Hepatocyte (in vitro differentiated cells): ENCODE measurements at regions not wholly inside any gene's neighbourhood (a gene's known extent, or its start where the extent isn't known, plus 50 kb on each side); places are given as distances from the start of the nearest gene placed in this dataset.

Source experiments
- DNase-seq: peaks from one replicate; pipeline ENCODE4 v3.0.0-alpha.2; 2016; ENCODE audit warnings: low spot score
- H2AFZ ChIP-seq: fragments of 200-600 bp; sonication (generic); 2 replicates; pipeline ENCODE4 v1.6.0; 2016; ENCODE audit warnings: antibody characterized with exemption, mild to moderate bottlenecking
- H3K27ac ChIP-seq: fragments of 200-600 bp; sonication (generic); 2 replicates; pipeline ENCODE4 v1.5.1; 2016; ENCODE audit warnings: mild to moderate bottlenecking
- H3K27me3 ChIP-seq: fragments of 200-600 bp; sonication (generic); 2 replicates; pipeline ENCODE4 v1.6.1; 2016
- H3K36me3 ChIP-seq: fragments of 200-600 bp; sonication (generic); replicated peaks from 2 replicates; pipeline ENCODE4 v1.5.1; 2016; ENCODE audit warnings: low read depth; ENCODE audit not compliant: insufficient read depth
- H3K4me1 ChIP-seq: fragments of 200-600 bp; sonication (generic); 2 replicates; pipeline ENCODE4 v1.5.1; 2016; ENCODE audit warnings: mild to moderate bottlenecking, moderate library complexity; ENCODE audit not compliant: insufficient read depth
- H3K4me2 ChIP-seq: fragments of 200-600 bp; sonication (generic); 2 replicates; pipeline ENCODE4 v1.6.0; 2016
- H3K4me3 ChIP-seq: fragments of 200-600 bp; sonication (generic); 2 replicates; pipeline ENCODE4 v1.5.1; 2016; ENCODE audit warnings: mild to moderate bottlenecking
- H3K79me2 ChIP-seq: fragments of 200-600 bp; sonication (generic); 2 replicates; pipeline ENCODE4 v1.6.0; 2017; ENCODE audit warnings: mild to moderate bottlenecking
- H3K9me2 ChIP-seq: fragments of 200-600 bp; sonication (generic); replicated peaks from 2 replicates; pipeline ENCODE4 v1.6.0; 2017; ENCODE audit warnings: mild to moderate bottlenecking; ENCODE audit not compliant: insufficient read depth
- H3K9me3 ChIP-seq: fragments of 200-600 bp; sonication (generic); 2 replicates; pipeline ENCODE4 v1.5.1; 2016; ENCODE audit warnings: low read depth, mild to moderate bottlenecking
- H4K20me1 ChIP-seq: fragments of 200-600 bp; sonication (generic); 2 replicates; pipeline ENCODE4 v1.6.0; 2016; ENCODE audit warnings: mild to moderate bottlenecking; ENCODE audit not compliant: insufficient read depth, poor library complexity, severe bottlenecking
- EZH2 ChIP-seq: fragments of 200-600 bp; sonication (generic); IDR thresholded peaks from 2 replicates; pipeline ENCODE4 v1.6.1; 2016; ENCODE audit warnings: antibody characterized with exemption, mild to moderate bottlenecking, borderline replicate concordance
- EZH2phosphoT487 ChIP-seq: fragments of 200-600 bp; sonication (generic); IDR thresholded peaks from one replicate; pipeline ENCODE4 v1.6.1; 2018; ENCODE audit warnings: antibody characterized with exemption, mild to moderate bottlenecking, low read depth, moderate library complexity; ENCODE audit not compliant: unreplicated experiment, severe bottlenecking
- WGBS: methylation state at CpG from one replicate; pipeline ENCODE4 v1.1.6; 2016; ENCODE audit warnings: low lambda C conversion rate; ENCODE audit errors: missing lambda C conversion rate; 5-methylcytosine and 5-hydroxymethylcytosine counted together
- TF ChIP-seq, protein P1 (sequence below): fragments of 200-600 bp; sonication (generic); IDR thresholded peaks from 2 replicates; pipeline ENCODE4 v1.5.1; 2016; ENCODE audit warnings: antibody characterized with exemption, mild to moderate bottlenecking; ENCODE audit not compliant: poor library complexity

GRCh38 chr20:11791316-11791715 lies 126.4 kb upstream of the BTBD3 start:
- TF ChIP-seq EZH2, result no peak
- TF ChIP-seq EZH2phosphoT487, result no peak
- TF ChIP-seq, protein P1, sequence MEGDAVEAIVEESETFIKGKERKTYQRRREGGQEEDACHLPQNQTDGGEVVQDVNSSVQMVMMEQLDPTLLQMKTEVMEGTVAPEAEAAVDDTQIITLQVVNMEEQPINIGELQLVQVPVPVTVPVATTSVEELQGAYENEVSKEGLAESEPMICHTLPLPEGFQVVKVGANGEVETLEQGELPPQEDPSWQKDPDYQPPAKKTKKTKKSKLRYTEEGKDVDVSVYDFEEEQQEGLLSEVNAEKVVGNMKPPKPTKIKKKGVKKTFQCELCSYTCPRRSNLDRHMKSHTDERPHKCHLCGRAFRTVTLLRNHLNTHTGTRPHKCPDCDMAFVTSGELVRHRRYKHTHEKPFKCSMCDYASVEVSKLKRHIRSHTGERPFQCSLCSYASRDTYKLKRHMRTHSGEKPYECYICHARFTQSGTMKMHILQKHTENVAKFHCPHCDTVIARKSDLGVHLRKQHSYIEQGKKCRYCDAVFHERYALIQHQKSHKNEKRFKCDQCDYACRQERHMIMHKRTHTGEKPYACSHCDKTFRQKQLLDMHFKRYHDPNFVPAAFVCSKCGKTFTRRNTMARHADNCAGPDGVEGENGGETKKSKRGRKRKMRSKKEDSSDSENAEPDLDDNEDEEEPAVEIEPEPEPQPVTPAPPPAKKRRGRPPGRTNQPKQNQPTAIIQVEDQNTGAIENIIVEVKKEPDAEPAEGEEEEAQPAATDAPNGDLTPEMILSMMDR, result no peak
- peaks cover 4% of the 10 kb centered on the region for H3K4me1 ChIP-seq
- H3K79me2 ChIP-seq, result no peaks in the 10 kb centered on the region
- 75% methylated on average over 2 of the region's 2 CpGs for WGBS
- H4K20me1 ChIP-seq, result no peaks in the 10 kb centered on the region
- H3K4me2 ChIP-seq, result no peak overlapping the region
- H2AFZ ChIP-seq, result no peak overlapping the region
- no peaks in the 10 kb centered on the region for H3K27me3 ChIP-seq
- H3K9me3 ChIP-seq, result no peaks in the 10 kb centered on the region
- H3K27ac ChIP-seq, result peak overlapping the region; percentile 51
- DNase-seq, result no peak
- no peaks in the 10 kb centered on the region for H3K36me3 ChIP-seq
- no peaks in the 10 kb centered on the region for H3K9me2 ChIP-seq
- no peak overlapping the region for H3K4me3 ChIP-seq

- Histone ChIP-seq H3K79me2 (no peaks in the 10 kb centered on the region), H3K9me2 (no peaks in the 10 kb centered on the region), H3K4me1 (peaks cover 4% of the 10 kb centered on the region), H4K20me1 (no peaks in the 10 kb centered on the region), H3K27me3 (no peaks in the 10 kb centered on the region), H2AFZ (peak overlapping the region; percentile 10), H3K9me3 (no peaks in the 10 kb centered on the region), H3K4me3 (no peak overlapping the region), H3K27ac (peak overlapping the region; percentile 51), H3K36me3 (no peaks in the 10 kb centered on the region), H3K4me2 (no peak overlapping the region)
- 52% methylated on average over 9 of the region's 9 CpGs for WGBS
- TF ChIP-seq, protein P1, result no peak
- TF ChIP-seq EZH2 (no peak), EZH2phosphoT487 (no peak)
- DNase-seq, result peak; percentile 23
These were observed 125.7 kb upstream of the BTBD3 start for GRCh38 chr20:11791835-11792567.

DNA sequence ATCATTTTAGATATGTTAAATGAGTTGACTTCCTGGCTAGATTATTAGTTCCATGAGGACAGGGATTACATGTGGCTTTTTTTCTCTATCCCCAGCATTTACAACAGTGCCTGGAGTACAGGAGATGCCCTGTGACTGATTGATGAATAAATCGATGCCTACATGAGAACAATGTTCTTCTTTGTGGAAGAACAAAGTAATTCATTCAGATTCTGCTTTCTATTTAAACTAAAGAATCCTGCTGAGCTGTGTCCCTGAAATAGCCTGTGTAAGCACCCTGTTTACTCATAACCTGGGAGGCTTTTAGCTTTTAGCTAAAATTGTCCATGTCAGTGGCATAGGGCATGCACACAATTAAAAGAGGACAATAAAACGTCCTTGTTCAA lies 125.1 kb upstream of the BTBD3 start:
- WGBS, result 36% methylated on average over 2 of the region's 2 CpGs
- H3K9me3 ChIP-seq, result no peaks in the 10 kb centered on the region
- no peak overlapping the region for H2AFZ ChIP-seq
- TF ChIP-seq EZH2phosphoT487, result no peak
- TF ChIP-seq, protein P1, result no peak
- no peak for TF ChIP-seq EZH2
- no peaks in the 10 kb centered on the region for H3K9me2 ChIP-seq
- H3K4me3 ChIP-seq, result no peak overlapping the region
- H4K20me1 ChIP-seq, result no peaks in the 10 kb centered on the region
- peak overlapping the region; percentile 51 for H3K27ac ChIP-seq
- H3K79me2 ChIP-seq, result no peaks in the 10 kb centered on the region
- no peaks in the 10 kb centered on the region for H3K36me3 ChIP-seq
- H3K4me2 ChIP-seq, result no peak overlapping the region
- no peaks in the 10 kb centered on the region for H3K27me3 ChIP-seq
- H3K4me1 ChIP-seq, result peaks cover 4% of the 10 kb centered on the region
- DNase-seq, result no peak
